AG10803 (cell line): ENCODE measurements at regions not wholly inside any gene's neighbourhood (a gene's known extent, or its start where the extent isn't known, plus 50 kb on each side); places are given as distances from the start of the nearest gene placed in this dataset.
A peak's percentile ranks its signal among the peaks of the same experiment; 100 is the strongest.

Experiments
- DNase-seq: peaks from one replicate; pipeline ENCODE4 v3.0.0; 2010; ENCODE audit warnings: low read depth
- H3K4me3 ChIP-seq: 2 replicates; pipeline ENCODE4 v1.5.1; 2011; ENCODE audit warnings: mild to moderate bottlenecking, low read length, control low read depth
- TF ChIP-seq, protein P1 (sequence below): conservative IDR thresholded peaks from 2 replicates; pipeline ENCODE4 v1.5.1; 2011; ENCODE audit warnings: mild to moderate bottlenecking, low read length, control low read depth, inconsistent platforms

DNA sequence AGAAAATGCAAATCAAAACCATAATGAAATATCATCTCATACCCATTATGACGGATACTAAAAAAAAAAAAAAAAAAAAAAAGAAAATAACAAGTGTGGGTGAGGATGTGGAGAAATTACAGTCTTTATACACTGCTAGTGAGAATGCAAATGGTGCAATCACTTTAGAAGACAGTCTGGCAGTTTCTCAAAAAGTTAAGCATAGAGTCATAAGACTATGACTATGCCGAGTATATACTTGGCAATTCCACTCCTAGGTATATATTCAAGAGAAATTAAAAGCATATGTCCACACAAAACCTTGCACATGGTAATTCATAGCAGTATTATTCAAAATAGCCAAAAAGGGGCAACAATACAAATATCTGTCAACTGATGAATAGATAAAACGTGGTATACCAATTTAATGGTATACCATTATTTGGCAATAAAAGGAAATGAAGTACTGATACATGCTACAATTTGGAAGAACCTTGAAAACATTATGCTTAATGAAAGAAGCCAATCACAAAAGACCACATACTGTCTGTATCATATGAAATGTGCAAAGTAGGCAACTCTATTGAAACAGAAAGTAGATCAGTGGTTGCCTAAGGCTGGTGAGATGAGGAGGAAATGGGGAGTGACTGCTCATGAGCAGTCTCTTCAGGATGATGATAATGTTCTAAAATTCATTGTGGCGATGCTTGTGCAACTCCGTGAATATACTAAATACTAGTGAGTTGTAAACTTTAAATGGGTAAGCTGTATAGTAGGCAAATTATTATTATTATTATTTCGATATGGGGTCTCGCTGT is 90.1 kb upstream of the NANOS1 start:
- no peak overlapping the region for H3K4me3 ChIP-seq
- peak; percentile 20 for DNase-seq
- TF ChIP-seq, protein P1, sequence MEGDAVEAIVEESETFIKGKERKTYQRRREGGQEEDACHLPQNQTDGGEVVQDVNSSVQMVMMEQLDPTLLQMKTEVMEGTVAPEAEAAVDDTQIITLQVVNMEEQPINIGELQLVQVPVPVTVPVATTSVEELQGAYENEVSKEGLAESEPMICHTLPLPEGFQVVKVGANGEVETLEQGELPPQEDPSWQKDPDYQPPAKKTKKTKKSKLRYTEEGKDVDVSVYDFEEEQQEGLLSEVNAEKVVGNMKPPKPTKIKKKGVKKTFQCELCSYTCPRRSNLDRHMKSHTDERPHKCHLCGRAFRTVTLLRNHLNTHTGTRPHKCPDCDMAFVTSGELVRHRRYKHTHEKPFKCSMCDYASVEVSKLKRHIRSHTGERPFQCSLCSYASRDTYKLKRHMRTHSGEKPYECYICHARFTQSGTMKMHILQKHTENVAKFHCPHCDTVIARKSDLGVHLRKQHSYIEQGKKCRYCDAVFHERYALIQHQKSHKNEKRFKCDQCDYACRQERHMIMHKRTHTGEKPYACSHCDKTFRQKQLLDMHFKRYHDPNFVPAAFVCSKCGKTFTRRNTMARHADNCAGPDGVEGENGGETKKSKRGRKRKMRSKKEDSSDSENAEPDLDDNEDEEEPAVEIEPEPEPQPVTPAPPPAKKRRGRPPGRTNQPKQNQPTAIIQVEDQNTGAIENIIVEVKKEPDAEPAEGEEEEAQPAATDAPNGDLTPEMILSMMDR = no peak

DNA sequence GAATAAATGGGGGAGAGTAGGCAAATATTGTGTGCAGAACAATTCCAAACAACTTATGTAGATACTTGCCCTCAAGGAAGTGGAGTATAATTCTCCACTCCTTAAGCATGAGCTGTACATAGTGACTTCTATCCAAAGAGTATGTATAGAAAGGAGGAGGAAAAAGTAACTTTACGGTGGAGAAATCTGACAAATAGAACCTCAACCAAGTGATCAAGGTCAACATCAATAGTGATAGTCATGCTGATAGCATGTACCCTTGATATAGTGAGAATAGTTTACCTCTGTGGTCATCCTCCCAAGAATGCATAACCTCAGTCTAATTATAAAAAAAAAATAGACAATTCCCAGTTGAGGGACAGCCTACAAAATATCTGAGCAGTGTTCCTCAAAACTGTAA is 89.1 kb upstream of the NANOS1 start:
- TF ChIP-seq, protein P1 = no peak
- H3K4me3 ChIP-seq = no peak overlapping the region
- DNase-seq = no peak

DNA sequence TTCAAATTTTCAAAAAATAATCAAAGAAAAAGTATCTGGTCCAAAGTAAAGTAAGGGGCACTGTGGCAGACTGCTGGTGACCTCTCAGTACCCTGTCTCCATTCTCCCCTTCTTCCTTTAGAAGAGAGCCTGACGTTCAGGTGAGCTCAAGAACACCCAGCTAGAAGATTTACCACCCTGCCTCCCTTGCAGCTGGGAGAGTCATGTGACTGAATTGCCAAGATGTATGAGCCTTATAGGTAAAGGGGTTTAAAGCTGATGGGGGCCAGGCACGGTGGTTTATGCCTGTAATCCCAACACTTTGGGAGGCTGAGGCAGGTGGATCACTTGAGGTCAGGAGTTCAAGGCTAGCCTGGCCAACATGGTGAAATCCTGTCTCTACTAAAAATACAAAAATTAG is 86.3 kb upstream of the NANOS1 start:
- H3K4me3 ChIP-seq = no peak overlapping the region
- DNase-seq = no peak
- TF ChIP-seq, protein P1 = no peak

DNA sequence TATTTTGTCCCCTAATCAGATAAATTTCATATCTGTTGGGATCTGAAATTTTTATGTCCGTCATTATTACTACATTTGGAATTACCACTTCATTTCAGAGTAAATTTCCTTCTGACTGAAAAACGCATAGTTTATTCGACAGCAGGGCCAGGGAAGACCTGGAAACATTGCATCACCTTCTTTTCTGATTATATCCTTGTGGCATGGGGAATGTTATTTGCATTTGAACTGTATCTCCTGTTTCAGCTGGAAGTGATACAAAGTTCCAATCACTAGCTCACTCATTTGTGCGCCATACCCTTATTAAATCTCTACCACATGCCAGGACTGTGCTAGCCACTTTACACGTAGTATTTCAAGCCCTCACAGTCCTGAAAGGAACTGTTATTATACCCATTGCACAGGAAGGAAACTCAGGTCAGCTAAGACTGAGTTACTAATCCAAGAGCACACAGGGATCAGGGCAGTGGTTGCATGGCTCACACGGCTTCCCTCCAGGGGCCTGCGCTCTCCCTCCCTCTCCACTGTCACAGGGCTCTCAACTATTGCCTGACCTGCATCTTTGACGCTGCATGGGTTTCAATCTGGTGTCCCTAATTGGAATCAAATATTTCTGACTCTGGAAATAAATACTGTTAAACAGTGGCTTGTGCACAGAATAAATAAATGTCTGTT is 84.4 kb upstream of the NANOS1 start:
- no peak overlapping the region for H3K4me3 ChIP-seq
- TF ChIP-seq, protein P1 = no peak
- no peak for DNase-seq

DNA sequence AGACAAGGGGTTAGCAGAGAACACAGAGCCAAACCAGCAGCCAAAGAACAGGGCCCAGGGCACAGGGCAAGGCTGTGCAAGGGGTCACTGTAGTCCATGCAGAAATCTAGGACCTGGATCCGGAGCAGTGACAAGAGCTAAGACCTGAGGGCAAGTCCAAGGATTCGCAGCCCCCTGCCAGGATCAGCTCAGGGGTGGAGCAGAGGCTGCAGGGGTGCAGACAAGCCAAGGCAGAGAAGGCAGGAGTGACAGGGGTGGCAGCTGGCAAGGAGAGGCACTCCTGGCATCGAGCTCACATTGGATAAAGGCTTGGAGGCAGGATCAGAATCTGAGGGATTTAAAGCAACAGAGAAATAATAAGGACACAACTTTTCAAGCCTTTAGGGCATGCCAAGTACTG is 80.7 kb upstream of the NANOS1 start:
- no peak overlapping the region for H3K4me3 ChIP-seq
- TF ChIP-seq, protein P1 = no peak

DNA sequence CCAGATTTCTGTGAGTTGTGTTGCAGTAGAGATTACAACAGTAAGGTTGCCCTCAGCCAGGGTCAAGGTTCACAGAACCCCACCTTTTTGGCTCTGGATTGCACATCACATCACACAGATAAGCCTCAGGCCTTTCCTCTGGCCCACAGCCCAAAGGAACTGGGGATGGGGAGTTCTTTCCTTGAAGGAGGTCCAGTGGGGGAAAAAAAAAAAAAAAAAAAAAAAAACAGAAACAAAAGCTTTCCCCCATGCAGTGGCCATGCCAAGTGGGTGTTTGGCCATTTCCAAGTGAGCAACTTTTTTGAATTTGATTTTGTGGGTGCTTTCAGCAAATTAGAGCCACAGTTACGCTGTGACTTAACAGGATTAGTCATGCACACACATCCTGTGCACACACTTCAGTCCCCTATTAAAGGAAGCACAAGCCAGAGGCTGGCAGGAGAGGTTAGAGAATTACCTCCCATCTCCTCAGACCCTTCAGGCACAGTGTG is 79.3 kb upstream of the NANOS1 start:
- no peak overlapping the region for H3K4me3 ChIP-seq
- TF ChIP-seq, protein P1 = no peak
- no peak for DNase-seq

More for the DNA sequence above, 80.7 kb upstream of the NANOS1 start:
- DNase-seq = no peak
